Gastroesophageal sphincter (tissue), 4 donors: ENCODE measurements at regions not wholly inside any gene's neighbourhood (a gene's known extent, or its start where the extent isn't known, plus 50 kb on each side); places are given as distances from the start of the nearest gene placed in this dataset.

Experiments
- ATAC-seq: fragments of 150-250 bp; one replicate; pipeline ENCODE4 v1.9.1; 2016; ENCODE audit warnings: mild to moderate bottlenecking, moderate library complexity
- H3K27ac ChIP-seq, 4 donors: fragments of 200-600 bp; sonication (generic) in 3 of 4; 1 replicate in 3 of 4; 2 replicates in 1 of 4; pipeline ENCODE4 v1.5.1; 2016 to 2019
- H3K27me3 ChIP-seq: fragments of 200-600 bp; sonication (generic); one replicate; pipeline ENCODE4 v1.5.1; 2019
- H3K36me3 ChIP-seq, 2 donors: fragments of 200-600 bp; sonication (generic); one replicate each; pipeline ENCODE4 v1.5.1; 2019; ENCODE audit warnings: control low read depth in 1 of 2
- H3K4me1 ChIP-seq, 3 donors: fragments of 200-600 bp; sonication (generic); 1 replicate in 2 of 3; 2 replicates in 1 of 3; pipeline ENCODE4 v1.5.1; 2016 to 2019; ENCODE audit warnings: control low read depth in 2 of 3
- H3K4me3 ChIP-seq, 2 donors: fragments of 200-600 bp; sonication (generic); one replicate each; pipeline ENCODE4 v1.5.1; 2019; ENCODE audit warnings: mild to moderate bottlenecking in 1 of 2, moderate library complexity in 1 of 2
- H3K9me3 ChIP-seq, 3 donors: fragments of 200-600 bp; sonication (generic); one replicate each; pipeline ENCODE4 v1.5.1; 2017 to 2019; ENCODE audit warnings: control low read depth in 2 of 3
- EP300 ChIP-seq: sonication (generic); formaldehyde crosslinking; IDR thresholded peaks from one replicate; pipeline ENCODE4 v1.6.1; 2017; ENCODE audit warnings: antibody characterized with exemption, mild to moderate bottlenecking
- POLR2A ChIP-seq, 2 donors: fragments of 450-650 bp; IDR thresholded peaks; one replicate each; pipeline ENCODE4 v1.6.1; 2017; ENCODE audit warnings: antibody characterized with exemption in 2 of 2, mild to moderate bottlenecking in 2 of 2, moderate library complexity in 1 of 2
- POLR2AphosphoS5 ChIP-seq: sonication (generic); formaldehyde crosslinking; IDR thresholded peaks from one replicate; pipeline ENCODE4 v1.6.1; 2017; ENCODE audit warnings: antibody characterized with exemption
- WGBS, 2 donors: methylation state at CpG; one replicate each; pipeline ENCODE4 v1.1.5; 2018; ENCODE audit warnings: low coverage in 1 of 2; 5-methylcytosine and 5-hydroxymethylcytosine counted together
- TF ChIP-seq, protein P1 (sequence below), 4 experiments: fragments of 200-600 bp in 2 of 4; fragments of 450-650 bp in 2 of 4; sonication (generic) in 1 of 4; IDR thresholded peaks; one replicate each; pipeline ENCODE4 v1.5.1; 2017 to 2019; ENCODE audit warnings: antibody characterized with exemption in 4 of 4, mild to moderate bottlenecking in 2 of 4, moderate library complexity in 2 of 4

DNA sequence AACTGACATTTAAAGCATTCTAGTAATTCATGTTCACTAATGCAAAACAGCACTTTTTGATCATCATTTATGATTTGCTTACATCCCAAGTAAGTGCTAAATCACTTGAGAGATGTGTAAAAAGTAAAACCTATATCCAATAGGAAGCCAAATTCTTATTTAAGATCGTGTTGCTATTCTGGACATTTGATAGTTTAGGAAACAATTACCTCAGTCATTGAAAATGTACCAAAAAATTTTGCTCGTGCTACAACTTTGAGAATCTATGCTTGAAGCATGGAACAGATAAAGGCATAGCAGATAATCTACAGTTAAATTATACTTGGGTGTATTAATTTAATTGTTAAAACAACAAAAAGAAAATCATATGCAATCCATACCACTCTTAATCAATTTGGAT lies 571.6 kb upstream of the NR2F2 start:
- H3K4me3 ChIP-seq = no peak overlapping the region
- no peaks in the 10 kb centered on the region for H3K9me3 ChIP-seq
- ATAC-seq = no peak
- H3K27ac ChIP-seq = no peak overlapping the region
- TF ChIP-seq POLR2AphosphoS5 = no peak
- no peak for TF ChIP-seq EP300
- TF ChIP-seq, protein P1, sequence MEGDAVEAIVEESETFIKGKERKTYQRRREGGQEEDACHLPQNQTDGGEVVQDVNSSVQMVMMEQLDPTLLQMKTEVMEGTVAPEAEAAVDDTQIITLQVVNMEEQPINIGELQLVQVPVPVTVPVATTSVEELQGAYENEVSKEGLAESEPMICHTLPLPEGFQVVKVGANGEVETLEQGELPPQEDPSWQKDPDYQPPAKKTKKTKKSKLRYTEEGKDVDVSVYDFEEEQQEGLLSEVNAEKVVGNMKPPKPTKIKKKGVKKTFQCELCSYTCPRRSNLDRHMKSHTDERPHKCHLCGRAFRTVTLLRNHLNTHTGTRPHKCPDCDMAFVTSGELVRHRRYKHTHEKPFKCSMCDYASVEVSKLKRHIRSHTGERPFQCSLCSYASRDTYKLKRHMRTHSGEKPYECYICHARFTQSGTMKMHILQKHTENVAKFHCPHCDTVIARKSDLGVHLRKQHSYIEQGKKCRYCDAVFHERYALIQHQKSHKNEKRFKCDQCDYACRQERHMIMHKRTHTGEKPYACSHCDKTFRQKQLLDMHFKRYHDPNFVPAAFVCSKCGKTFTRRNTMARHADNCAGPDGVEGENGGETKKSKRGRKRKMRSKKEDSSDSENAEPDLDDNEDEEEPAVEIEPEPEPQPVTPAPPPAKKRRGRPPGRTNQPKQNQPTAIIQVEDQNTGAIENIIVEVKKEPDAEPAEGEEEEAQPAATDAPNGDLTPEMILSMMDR (IDR thresholded peaks at IDR 0.05) = no peak
- no peak for TF ChIP-seq POLR2A (IDR thresholded peaks at IDR 0.05)
- H3K36me3 ChIP-seq = no peaks in the 10 kb centered on the region
- no peaks in the 10 kb centered on the region for H3K4me1 ChIP-seq
- H3K27me3 ChIP-seq = no peaks in the 10 kb centered on the region
- 32 to 41% methylated on average over 2 of the region's 2 CpGs for WGBS, 2 donors

DNA sequence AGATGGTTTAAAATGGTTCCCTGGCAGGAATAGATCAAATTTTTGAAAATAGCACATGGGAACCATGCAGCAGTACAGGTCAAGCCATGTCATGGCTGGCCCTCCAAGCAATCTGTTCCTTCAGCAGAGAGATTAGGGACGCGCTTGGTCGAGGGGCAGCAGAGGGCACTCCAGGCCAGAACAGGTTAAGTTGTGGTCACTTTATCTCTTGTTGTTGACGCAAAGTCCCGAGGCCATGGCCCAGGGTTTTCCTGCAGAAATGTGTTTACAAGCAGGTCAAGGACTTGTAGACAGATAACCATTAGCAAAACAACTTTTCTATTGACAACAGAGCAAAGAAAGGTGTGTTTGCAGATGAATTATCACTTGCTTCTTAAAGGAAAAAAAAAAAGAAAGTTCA lies 570.0 kb upstream of the NR2F2 start:
- Histone ChIP-seq H3K36me3 (no peaks in the 10 kb centered on the region), H3K4me1 (no peaks in the 10 kb centered on the region), H3K4me3 (no peak overlapping the region), H3K9me3 (no peaks in the 10 kb centered on the region), H3K27me3 (no peaks in the 10 kb centered on the region), H3K27ac (no peak overlapping the region)
- no peak for ATAC-seq
- no peak for TF ChIP-seq POLR2AphosphoS5
- TF ChIP-seq, protein P1 (IDR thresholded peaks at IDR 0.05) = no peak
- TF ChIP-seq EP300 = no peak
- no peak for TF ChIP-seq POLR2A (IDR thresholded peaks at IDR 0.05)
- WGBS, 2 donors = 85% methylated on average over 5 of the region's 5 CpGs; no CpG with 5 or more reads in 1 of the 2 donors

- no peak for TF ChIP-seq EP300
- TF ChIP-seq, protein P1 (IDR thresholded peaks at IDR 0.05) = no peak
- TF ChIP-seq POLR2A (IDR thresholded peaks at IDR 0.05) = no peak
- TF ChIP-seq POLR2AphosphoS5 = no peak
- Histone ChIP-seq H3K4me3 (no peak overlapping the region), H3K27ac (no peak overlapping the region), H3K4me1 (no peaks in the 10 kb centered on the region), H3K9me3 (no peaks in the 10 kb centered on the region), H3K36me3 (no peaks in the 10 kb centered on the region), H3K27me3 (no peaks in the 10 kb centered on the region)
- WGBS, 2 donors = 70 to 77% methylated on average over 8 to 9 of the region's 9 CpGs
- ATAC-seq = no peak
Observed at GRCh38 chr15:95761501-95762165, 568.9 kb upstream of the NR2F2 start.

- Histone ChIP-seq H3K27me3 (no peaks in the 10 kb centered on the region), H3K4me1 (no peaks in the 10 kb centered on the region), H3K27ac (no peak overlapping the region), H3K9me3 (no peaks in the 10 kb centered on the region), H3K4me3 (no peak overlapping the region), H3K36me3 (no peaks in the 10 kb centered on the region)
- TF ChIP-seq POLR2A (IDR thresholded peaks at IDR 0.05) = no peak
- no peak for TF ChIP-seq EP300
- TF ChIP-seq, protein P1 (IDR thresholded peaks at IDR 0.05) = no peak
- no peak for TF ChIP-seq POLR2AphosphoS5
- no peak for ATAC-seq
- 42 to 95% methylated on average over 3 to 4 of the region's 4 CpGs for WGBS, 2 donors
Observed at GRCh38 chr15:95763426-95763825, 567.1 kb upstream of the NR2F2 start.

DNA sequence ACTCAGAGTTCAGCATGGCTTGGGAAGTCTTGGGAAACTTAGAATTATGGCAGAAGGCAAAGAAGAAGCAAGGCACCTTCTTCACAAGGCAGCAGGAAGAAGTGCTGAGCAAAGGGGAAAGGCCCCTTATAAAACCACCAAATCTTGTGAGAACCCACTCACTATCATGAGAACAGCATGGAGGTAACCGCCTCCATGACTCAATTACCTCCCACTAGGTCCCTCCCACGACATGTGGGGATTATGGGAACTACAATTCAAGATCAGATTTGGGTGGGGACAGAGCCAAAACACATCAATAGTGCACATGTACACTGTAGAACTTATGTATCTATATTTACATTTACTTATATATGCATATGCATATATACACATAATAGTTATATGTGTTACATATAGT lies 565.3 kb upstream of the NR2F2 start:
- no peak overlapping the region for H3K27ac ChIP-seq
- no peaks in the 10 kb centered on the region for H3K36me3 ChIP-seq
- no peak overlapping the region for H3K4me3 ChIP-seq
- no peaks in the 10 kb centered on the region for H3K9me3 ChIP-seq
- H3K4me1 ChIP-seq = no peaks in the 10 kb centered on the region
- ATAC-seq = no peak
- 85% methylated on average over 2 of the region's 2 CpGs; no CpG with 5 or more reads in 1 of the 2 donors for WGBS, 2 donors
- TF ChIP-seq, protein P1 (IDR thresholded peaks at IDR 0.05) = no peak
- H3K27me3 ChIP-seq = no peaks in the 10 kb centered on the region
